ENCODE measurements at regions not wholly inside any gene's neighbourhood (a gene's known extent, or its start where the extent isn't known, plus 50 kb on each side); places are given as distances from the start of the nearest gene placed in this dataset.

GRCh38 chr10:53069013-53069412, 296.4 kb upstream of the MBL2 start:
- no TSS peak for BruUV-seq (replicated peaks)
- CTCF ChIA-PET, result interaction anchor here (0.7 kb wide), 1 partner anchor 32 kb away, joined by 4 read pairs; no protein-coding TSS in a partner anchor
- TF ChIP-seq CTCF (IDR thresholded peaks at IDR 0.05; ENCODE audit: unreplicated experiment), result no peak
- Mint-ChIP-seq H3K4me1 (ENCODE audit: insufficient read depth, unreplicated experiment) (no peaks in the 10 kb centered on the region), H3K27ac (ENCODE audit: low read depth, unreplicated experiment) (no peak overlapping the region), H3K4me3 (ENCODE audit: unreplicated experiment) (no peak overlapping the region), H3K36me3 (ENCODE audit: insufficient read depth, unreplicated experiment) (no peaks in the 10 kb centered on the region), H3K9me3 (ENCODE audit: unreplicated experiment) (no peaks in the 10 kb centered on the region), H3K27me3 (ENCODE audit: insufficient read depth, unreplicated experiment) (no peaks in the 10 kb centered on the region)
- intact Hi-C loops (cut with micrococcal nuclease), result no loop called here
- POLR2A ChIA-PET, result no interaction called here
- no peak for DNase-seq (ENCODE audit: unreplicated experiment)

GRCh38 chr10:53064614-53065013, 292.0 kb upstream of the MBL2 start:
- no peak overlapping the region for H3K27ac Mint-ChIP-seq (ENCODE audit: low read depth, unreplicated experiment)
- BruUV-seq (replicated peaks), result no TSS peak
- no peaks in the 10 kb centered on the region for H3K4me1 Mint-ChIP-seq (ENCODE audit: insufficient read depth, unreplicated experiment)
- intact Hi-C loops (cut with micrococcal nuclease), result no loop called here
- no peak for TF ChIP-seq CTCF (IDR thresholded peaks at IDR 0.05; ENCODE audit: unreplicated experiment)
- ChIA-PET CTCF (interaction anchor here (0.5 kb wide), 1 partner anchor 960 kb away, joined by 3 read pairs; no protein-coding TSS in a partner anchor), POLR2A (no interaction called here)
- no peaks in the 10 kb centered on the region for H3K27me3 Mint-ChIP-seq (ENCODE audit: insufficient read depth, unreplicated experiment)
- H3K9me3 Mint-ChIP-seq (ENCODE audit: unreplicated experiment), result no peaks in the 10 kb centered on the region
- no peak overlapping the region for H3K4me3 Mint-ChIP-seq (ENCODE audit: unreplicated experiment)
- H3K36me3 Mint-ChIP-seq (ENCODE audit: insufficient read depth, unreplicated experiment), result no peaks in the 10 kb centered on the region
- no peak for DNase-seq (ENCODE audit: unreplicated experiment)

- Mint-ChIP-seq H3K4me1 (ENCODE audit: insufficient read depth, unreplicated experiment) (no peaks in the 10 kb centered on the region), H3K9me3 (ENCODE audit: unreplicated experiment) (no peaks in the 10 kb centered on the region), H3K4me3 (ENCODE audit: unreplicated experiment) (no peak overlapping the region), H3K36me3 (ENCODE audit: insufficient read depth, unreplicated experiment) (no peaks in the 10 kb centered on the region), H3K27ac (ENCODE audit: low read depth, unreplicated experiment) (no peak overlapping the region), H3K27me3 (ENCODE audit: insufficient read depth, unreplicated experiment) (no peaks in the 10 kb centered on the region)
- POLR2A ChIA-PET, result interaction anchor here (0.6 to 1.0 kb wide), 3 partner anchors 14 to 493 kb away, joined by 3 read pairs; no protein-coding TSS in a partner anchor
- intact Hi-C loops (cut with micrococcal nuclease), result no loop called here
- no peak for DNase-seq (ENCODE audit: unreplicated experiment)
- no peak for TF ChIP-seq CTCF (IDR thresholded peaks at IDR 0.05; ENCODE audit: unreplicated experiment)
- CTCF ChIA-PET, result no interaction called here
- BruUV-seq (replicated peaks), result no TSS peak
Measured at GRCh38 chr10:53063805-53064204, 291.2 kb upstream of the MBL2 start.

DNA sequence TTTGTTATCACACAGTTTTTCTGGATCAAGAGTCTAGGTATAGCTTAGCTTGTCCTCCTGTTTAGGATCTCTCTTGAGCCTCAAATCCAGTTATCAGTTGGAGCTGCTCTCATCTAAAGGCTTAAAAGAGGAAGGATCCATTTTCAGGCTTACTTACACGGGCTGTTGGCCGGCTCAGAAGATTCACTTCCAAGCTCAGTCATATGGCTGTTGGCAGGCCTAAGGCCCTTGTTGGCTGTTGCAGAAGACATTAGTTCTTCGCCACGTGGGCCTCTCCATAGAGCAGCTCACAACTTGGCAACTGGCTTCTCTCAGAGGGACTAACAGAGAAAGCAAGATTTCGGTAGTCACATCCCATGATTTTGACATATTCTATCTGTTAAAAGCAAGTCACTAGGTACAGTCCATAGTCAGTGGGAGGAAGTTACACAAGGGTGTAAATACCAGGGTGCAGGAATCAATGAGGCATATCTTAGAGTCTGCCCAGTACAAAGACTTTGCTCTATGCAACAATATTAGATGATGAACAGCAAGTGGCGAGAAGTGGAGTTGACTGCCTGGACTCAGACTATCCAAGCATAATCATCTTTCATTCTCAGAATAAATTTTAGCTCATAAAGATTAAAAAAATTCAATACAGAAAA, 280.1 kb upstream of the MBL2 start:
- BruUV-seq (replicated peaks), result no TSS peak
- Mint-ChIP-seq H3K9me3 (ENCODE audit: unreplicated experiment) (no peaks in the 10 kb centered on the region), H3K4me3 (ENCODE audit: unreplicated experiment) (no peak overlapping the region), H3K27ac (ENCODE audit: low read depth, unreplicated experiment) (no peak overlapping the region), H3K36me3 (ENCODE audit: insufficient read depth, unreplicated experiment) (peaks cover 5% of the 10 kb centered on the region), H3K27me3 (ENCODE audit: insufficient read depth, unreplicated experiment) (no peaks in the 10 kb centered on the region), H3K4me1 (ENCODE audit: insufficient read depth, unreplicated experiment) (no peaks in the 10 kb centered on the region)
- intact Hi-C loops (cut with micrococcal nuclease), result no loop called here
- TF ChIP-seq CTCF (IDR thresholded peaks at IDR 0.05; ENCODE audit: unreplicated experiment), result no peak
- ChIA-PET POLR2A (no interaction called here), CTCF (no interaction called here)
- no peak for DNase-seq (ENCODE audit: unreplicated experiment)
